HUES6 (cell line): ENCODE measurements at regions not wholly inside any gene's neighbourhood (a gene's known extent, or its start where the extent isn't known, plus 50 kb on each side); places are given as distances from the start of the nearest gene placed in this dataset.
"Not testable (repeated sequence)": the region's sequence is repeated elsewhere in the genome, so short reads cannot be mapped to it uniquely, and the experiment has no call there.

Source experiments
- H3K27ac ChIP-seq: 2 replicates; pipeline ENCODE4 v1.7.0; 2013; ENCODE audit warnings: low read depth, mild to moderate bottlenecking, low read length, inconsistent platforms
- H3K27me3 ChIP-seq: 2 replicates; pipeline ENCODE4 v1.6.1; 2013; ENCODE audit warnings: low read length; ENCODE audit not compliant: control insufficient read depth, insufficient read depth
- H3K36me3 ChIP-seq: 2 replicates; pipeline ENCODE4 v1.6.1; 2013; ENCODE audit warnings: low read length; ENCODE audit not compliant: control insufficient read depth, insufficient read depth
- H3K4me1 ChIP-seq: 2 replicates; pipeline ENCODE4 v1.6.1; 2013; ENCODE audit warnings: low read length; ENCODE audit not compliant: control insufficient read depth, insufficient read depth
- H3K4me3 ChIP-seq: 2 replicates; pipeline ENCODE4 v1.5.1; 2013; ENCODE audit warnings: low read depth, low read length
- H3K9ac ChIP-seq: one replicate; pipeline ENCODE4 v1.6.1; 2013; ENCODE audit warnings: mild to moderate bottlenecking, low read length
- H3K9me3 ChIP-seq: 2 replicates; pipeline ENCODE4 v1.6.1; 2013; ENCODE audit warnings: low read depth, low read length; ENCODE audit not compliant: control insufficient read depth, insufficient read depth

- H3K36me3 ChIP-seq, H3K4me1 ChIP-seq, H3K9ac ChIP-seq, H3K27me3 ChIP-seq, H3K27ac ChIP-seq, H3K4me3 ChIP-seq: not testable (repeated sequence)
- H3K9me3 ChIP-seq = peaks cover 81% of the 10 kb centered on the region
Observed at GRCh38 chr7:63856466-63856865, 142.2 kb upstream of the ZNF722 start.

GRCh38 chr7:63867127-63867526, 131.5 kb upstream of the ZNF722 start:
- H3K9me3 ChIP-seq = peaks cover 72% of the 10 kb centered on the region

DNA sequence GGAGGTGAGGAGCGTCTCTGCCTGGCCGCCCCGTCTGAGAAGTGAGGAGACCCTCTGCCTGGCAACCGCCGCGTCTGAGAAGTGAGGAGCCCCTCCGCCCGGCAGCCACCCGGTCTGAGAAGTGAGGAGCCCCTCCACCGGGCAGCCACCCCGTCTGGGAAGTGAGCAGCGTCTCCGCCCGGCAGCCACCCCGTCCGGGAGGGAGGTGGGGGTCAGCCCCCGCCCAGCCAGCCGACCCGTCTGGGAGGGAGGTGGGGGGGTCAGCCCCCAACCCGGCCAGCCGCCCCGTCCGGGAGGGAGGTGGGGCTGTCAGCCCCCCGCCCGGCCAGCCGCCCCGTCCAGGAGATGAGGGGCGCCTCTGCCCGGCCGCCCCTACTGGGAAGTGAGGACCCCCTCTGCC, 124.4 kb upstream of the ZNF722 start:
- not testable (repeated sequence) for H3K9ac ChIP-seq, H3K4me1 ChIP-seq, H3K27ac ChIP-seq, H3K27me3 ChIP-seq, H3K4me3 ChIP-seq, H3K36me3 ChIP-seq
- H3K9me3 ChIP-seq = peaks cover 50% of the 10 kb centered on the region

More at GRCh38 chr7:63867127-63867526, 131.5 kb upstream of the ZNF722 start:
- H3K27ac ChIP-seq = no peak overlapping the region
- no peak overlapping the region for H3K9ac ChIP-seq
- H3K4me3 ChIP-seq = no peak overlapping the region
- H3K4me1 ChIP-seq = no peaks in the 10 kb centered on the region
- H3K27me3 ChIP-seq = no peaks in the 10 kb centered on the region
- no peaks in the 10 kb centered on the region for H3K36me3 ChIP-seq

DNA sequence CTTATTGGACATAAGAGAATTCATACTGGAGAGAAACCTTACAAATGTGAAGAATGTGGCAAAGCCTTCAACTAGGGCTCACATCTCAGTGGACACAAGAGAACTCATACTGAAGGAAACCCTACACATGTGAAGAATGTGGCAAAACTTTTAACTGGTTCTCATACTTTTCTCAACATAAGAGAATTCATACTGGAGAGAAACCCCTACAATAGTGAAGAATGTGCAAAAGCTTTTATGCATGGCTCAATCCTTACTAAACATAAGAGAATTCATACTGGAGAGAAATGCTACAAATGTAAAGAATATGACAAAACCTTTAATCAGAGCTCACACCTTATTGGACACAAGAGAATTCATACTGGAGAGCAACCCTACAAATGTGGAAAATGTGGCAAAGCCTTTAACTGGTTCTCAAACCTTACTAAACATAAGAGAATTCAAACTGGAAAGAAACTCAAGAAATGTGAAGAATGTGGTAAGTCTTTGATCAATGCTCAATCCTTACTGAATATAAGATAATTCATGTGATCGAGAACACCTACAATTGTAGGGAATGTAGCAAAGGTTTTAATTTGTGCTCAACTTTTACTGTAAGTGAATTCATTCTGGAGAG, 121.8 kb upstream of the ZNF722 start:
- Histone ChIP-seq H3K27me3 (no peaks in the 10 kb centered on the region), H3K9me3 (peaks cover 63% of the 10 kb centered on the region), H3K27ac (no peak overlapping the region), H3K4me3 (no peak overlapping the region), H3K4me1 (no peaks in the 10 kb centered on the region), H3K9ac (no peak overlapping the region), H3K36me3 (no peaks in the 10 kb centered on the region)

DNA sequence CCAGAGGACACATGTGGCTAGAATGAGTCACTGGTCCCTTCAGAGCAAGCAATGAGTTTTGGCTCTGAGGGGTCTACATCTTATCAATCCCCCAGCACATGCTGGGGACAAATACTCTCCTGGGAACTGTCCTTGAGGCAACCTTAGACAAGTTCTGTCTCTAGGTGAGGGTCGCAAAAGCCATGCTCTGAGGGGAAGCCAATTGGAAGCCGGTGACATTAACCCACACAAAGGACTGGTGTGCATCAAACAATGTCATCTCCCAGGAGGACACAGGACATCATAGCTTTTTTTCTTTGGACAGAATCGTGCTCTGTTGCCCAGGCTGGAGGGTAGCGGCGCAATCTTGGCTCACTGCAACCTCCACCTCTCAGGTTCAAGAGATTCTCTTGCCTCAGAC, 111.6 kb upstream of the ZNF722 start:
- Histone ChIP-seq H3K27me3 (no peaks in the 10 kb centered on the region), H3K9ac (no peak overlapping the region), H3K27ac (no peak overlapping the region), H3K4me3 (no peak overlapping the region), H3K36me3 (no peaks in the 10 kb centered on the region), H3K9me3 (peaks cover 92% of the 10 kb centered on the region), H3K4me1 (no peaks in the 10 kb centered on the region)

DNA sequence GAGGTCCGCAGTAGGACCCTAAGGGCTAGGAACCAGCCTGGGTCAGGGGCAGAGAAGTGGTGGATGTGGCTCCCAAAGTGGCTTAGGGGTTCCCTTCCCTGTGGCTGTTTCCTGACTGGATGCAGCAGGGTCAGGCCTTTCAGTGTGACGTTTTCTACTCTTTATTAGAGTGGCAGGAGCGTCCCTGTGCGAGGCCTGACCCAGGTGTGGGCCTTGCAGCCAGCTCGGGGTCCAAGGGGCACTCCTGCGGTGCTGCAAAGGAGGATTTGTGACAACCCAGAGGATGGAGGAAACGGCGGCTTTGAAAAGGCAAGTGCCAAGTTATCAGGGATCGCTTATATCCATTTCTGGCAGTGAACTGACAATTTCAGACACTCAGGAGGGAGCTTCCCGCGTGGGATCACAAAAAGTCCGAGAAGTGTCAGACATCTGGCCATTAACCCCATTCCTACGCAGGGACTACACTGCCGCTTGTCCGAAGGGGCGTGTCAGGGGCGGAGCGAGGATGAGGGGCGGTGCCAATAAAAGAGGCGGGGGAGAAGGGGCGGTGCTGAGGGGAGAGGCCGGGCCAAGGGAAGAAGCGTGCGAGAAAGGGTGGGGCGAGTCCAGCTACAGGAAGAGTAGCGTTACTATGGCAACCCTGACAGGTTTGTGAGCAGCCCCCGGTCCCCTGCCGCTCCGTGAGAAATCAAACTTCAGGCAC, 98.8 kb upstream of the ZNF722 start:
- Histone ChIP-seq H3K9me3 (peaks cover 63% of the 10 kb centered on the region), H3K27me3 (no peaks in the 10 kb centered on the region), H3K4me1 (no peaks in the 10 kb centered on the region), H3K27ac (no peak overlapping the region), H3K36me3 (no peaks in the 10 kb centered on the region), H3K4me3 (no peak overlapping the region), H3K9ac (no peak overlapping the region)

DNA sequence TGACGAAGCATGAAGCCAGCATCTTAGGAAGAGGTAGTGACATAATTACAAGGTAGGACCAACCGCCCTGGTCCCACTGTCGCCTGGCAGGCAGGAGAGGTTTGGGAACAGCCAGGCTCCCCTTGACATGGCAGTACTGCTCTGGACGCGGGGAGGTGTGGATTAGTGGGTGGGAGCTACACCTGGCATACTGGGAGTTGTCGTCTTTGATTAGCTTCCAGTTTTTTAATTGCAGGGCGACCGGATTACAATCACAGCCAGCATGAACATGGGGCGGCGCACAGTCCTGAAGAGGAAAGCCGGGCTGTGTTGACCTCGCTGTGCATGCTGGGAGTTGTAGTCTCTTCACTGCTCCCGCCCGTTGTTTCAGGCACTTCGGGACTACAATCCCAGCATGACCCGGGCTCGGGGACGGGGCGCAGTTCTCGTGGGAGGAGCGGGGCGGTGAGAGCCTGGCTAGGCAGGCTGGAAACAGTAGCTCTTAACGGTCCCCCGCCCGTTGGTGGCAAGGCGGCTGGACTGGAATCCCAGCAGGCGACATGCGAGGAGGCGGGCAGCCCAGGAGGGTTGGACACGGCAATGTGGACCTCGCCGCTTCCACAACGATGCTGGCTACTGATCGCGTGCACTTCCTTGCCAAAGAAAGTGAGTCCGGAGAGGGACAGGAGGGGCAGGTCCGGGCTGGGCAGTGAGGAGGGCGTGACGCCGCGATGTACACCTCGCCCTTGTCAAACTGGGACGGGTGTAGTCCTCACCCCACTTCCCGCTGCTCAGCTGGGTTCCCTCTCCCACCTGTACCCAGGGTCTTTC, 98.0 kb upstream of the ZNF722 start:
- Histone ChIP-seq H3K4me1 (no peaks in the 10 kb centered on the region), H3K36me3 (no peaks in the 10 kb centered on the region), H3K27ac (no peak overlapping the region), H3K4me3 (no peak overlapping the region), H3K9ac (no peak overlapping the region), H3K27me3 (no peaks in the 10 kb centered on the region), H3K9me3 (peaks cover 67% of the 10 kb centered on the region)

DNA sequence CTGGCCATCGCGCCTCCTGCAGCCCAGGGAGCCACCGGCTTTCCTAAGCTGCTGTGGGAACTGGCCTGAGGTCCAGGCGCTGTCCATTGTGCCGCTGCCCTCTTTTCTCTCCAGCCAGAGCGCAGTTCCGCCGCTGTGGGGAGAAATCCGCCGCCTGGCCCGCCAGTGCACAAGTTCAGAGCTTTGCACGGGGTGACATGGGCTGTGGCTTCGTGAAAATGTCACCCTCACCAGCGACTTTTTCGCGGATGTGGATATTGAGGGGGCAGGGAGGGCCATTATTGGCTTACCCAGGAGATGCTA, 97.5 kb upstream of the ZNF722 start:
- H3K9me3 ChIP-seq = peaks cover 73% of the 10 kb centered on the region
- H3K4me1 ChIP-seq, H3K27ac ChIP-seq, H3K27me3 ChIP-seq, H3K9ac ChIP-seq, H3K36me3 ChIP-seq, H3K4me3 ChIP-seq: not testable (repeated sequence)

GRCh38 chr7:63918986-63919385, 79.7 kb upstream of the ZNF722 start:
- Histone ChIP-seq H3K4me1 (no peaks in the 10 kb centered on the region), H3K27me3 (no peaks in the 10 kb centered on the region), H3K4me3 (no peak overlapping the region), H3K9me3 (peaks cover 48% of the 10 kb centered on the region), H3K9ac (no peak overlapping the region), H3K27ac (no peak overlapping the region), H3K36me3 (no peaks in the 10 kb centered on the region)

- Histone ChIP-seq H3K4me3 (no peak overlapping the region), H3K9ac (no peak overlapping the region), H3K27ac (no peak overlapping the region)
Observed at GRCh38 chr7:63925262-63925625, 73.4 kb upstream of the ZNF722 start.

DNA sequence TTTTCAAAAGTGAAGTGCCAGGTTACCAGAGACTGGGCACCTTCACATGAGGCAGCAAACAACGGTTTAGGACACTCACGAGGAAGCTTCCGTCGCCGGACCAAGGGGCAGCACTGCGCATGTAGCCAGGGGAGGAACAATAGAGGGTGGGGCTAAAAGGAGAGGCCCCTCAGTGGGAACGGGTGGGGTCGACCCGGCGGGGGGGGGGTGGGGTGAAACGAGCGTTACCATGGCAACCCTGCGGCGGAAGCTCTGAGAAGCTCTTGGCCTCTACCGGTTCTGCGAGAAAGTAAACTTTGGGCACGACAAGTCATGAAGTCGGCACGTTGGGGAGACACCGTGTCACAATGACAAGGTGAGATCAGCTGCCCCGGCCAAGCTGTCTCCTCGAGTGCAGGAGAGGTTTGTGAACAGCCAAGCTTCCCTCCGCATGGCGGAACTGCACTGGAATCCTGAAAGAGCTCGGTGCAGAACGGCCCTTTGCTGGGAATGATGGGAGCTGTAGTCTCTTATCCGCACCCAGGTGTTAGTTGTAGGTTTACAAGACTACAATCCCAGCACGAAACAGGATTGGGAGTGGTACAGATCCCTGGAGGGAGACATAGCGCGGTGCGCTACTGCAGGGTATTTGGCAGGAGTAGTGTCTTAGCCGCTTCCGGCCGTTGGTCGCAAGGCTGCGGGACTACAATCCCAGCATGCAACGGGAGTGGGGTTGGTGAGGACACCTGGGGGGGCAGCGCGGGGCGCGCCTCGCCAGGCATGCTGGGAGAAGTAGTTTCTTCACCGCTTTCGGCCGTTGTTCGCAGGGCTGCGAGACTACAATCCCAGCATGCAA, 72.8 kb upstream of the ZNF722 start:
- Histone ChIP-seq H3K9me3 (peaks cover 70% of the 10 kb centered on the region), H3K36me3 (no peaks in the 10 kb centered on the region), H3K27me3 (no peaks in the 10 kb centered on the region), H3K27ac (no peak overlapping the region), H3K4me1 (no peaks in the 10 kb centered on the region), H3K4me3 (no peak overlapping the region), H3K9ac (no peak overlapping the region)

More at GRCh38 chr7:63925262-63925625, 73.4 kb upstream of the ZNF722 start:
- Histone ChIP-seq H3K9me3 (peaks cover 70% of the 10 kb centered on the region), H3K4me1 (no peaks in the 10 kb centered on the region), H3K27me3 (no peaks in the 10 kb centered on the region), H3K36me3 (no peaks in the 10 kb centered on the region)
